ENCODE measurements at regions not wholly inside any gene's neighbourhood (a gene's known extent, or its start where the extent isn't known, plus 50 kb on each side); places are given as distances from the start of the nearest gene placed in this dataset.

DNA sequence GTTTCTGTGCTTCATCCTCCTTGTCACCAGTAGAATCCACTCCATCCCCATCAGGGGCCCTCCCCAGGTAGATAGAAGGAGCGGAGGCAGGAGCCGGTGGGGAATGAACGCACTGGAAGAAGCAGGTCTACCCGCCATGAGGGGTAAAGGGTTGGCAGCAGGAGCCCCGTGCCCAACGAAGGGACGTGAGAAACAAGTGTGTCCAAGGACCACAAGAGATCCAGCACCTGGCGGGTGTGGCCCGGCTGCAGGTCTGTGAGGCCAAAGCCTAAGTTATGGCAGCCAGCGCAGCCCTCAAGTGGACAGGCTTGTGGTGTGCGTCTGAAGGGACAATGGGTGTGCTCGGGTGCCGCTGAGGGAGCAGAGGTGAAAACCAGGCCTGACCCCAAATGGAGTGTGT lies 94.3 kb downstream of the IRX2 start:
- WGBS, 3 donors = 85 to 90% (median 87%) methylated on average over 13 of the region's 13 CpGs
- Histone ChIP-seq H3K9me3 (no peaks in the 10 kb centered on the region), H3K27ac (no peak overlapping the region), H3K27me3 (ENCODE audit: insufficient read depth in 3 of 3, low read length in 2 of 3) (peaks cover 0 to 5% (median 0%) of the 10 kb centered on the region in 3 donors), H3K4me3 (no peak overlapping the region), H3K36me3 (ENCODE audit: insufficient read depth in 1 of 2, low read depth in 1 of 2) (no peaks in the 10 kb centered on the region), H3K4me1 (no peaks in the 10 kb centered on the region)
- ATAC-seq = no peak
- intact Hi-C loops (cut with DNase I) = no loop called here
- no peak for DNase-seq
- TF ChIP-seq, protein P1, sequence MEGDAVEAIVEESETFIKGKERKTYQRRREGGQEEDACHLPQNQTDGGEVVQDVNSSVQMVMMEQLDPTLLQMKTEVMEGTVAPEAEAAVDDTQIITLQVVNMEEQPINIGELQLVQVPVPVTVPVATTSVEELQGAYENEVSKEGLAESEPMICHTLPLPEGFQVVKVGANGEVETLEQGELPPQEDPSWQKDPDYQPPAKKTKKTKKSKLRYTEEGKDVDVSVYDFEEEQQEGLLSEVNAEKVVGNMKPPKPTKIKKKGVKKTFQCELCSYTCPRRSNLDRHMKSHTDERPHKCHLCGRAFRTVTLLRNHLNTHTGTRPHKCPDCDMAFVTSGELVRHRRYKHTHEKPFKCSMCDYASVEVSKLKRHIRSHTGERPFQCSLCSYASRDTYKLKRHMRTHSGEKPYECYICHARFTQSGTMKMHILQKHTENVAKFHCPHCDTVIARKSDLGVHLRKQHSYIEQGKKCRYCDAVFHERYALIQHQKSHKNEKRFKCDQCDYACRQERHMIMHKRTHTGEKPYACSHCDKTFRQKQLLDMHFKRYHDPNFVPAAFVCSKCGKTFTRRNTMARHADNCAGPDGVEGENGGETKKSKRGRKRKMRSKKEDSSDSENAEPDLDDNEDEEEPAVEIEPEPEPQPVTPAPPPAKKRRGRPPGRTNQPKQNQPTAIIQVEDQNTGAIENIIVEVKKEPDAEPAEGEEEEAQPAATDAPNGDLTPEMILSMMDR (IDR thresholded peaks at IDR 0.05) = no peak

DNA sequence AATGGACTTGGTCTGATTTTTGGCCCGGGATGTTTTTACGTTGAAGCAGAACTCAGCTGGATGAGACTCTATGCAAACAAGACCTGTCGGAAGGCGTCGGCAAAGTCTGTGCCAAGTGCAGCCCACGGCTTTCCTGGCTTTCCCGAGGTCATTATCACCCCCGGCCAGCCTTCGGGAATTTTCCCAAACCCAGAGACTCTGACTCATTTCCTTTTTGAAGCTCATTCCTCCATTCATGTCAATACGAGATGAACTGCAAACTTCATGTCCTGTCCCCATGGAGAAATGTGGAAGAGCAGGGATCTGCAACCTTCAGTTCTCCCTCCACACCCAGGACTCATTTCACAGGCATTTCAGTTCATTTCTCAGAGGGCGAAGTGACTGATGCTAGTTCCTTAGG lies 95.3 kb downstream of the IRX2 start:
- H3K4me3 ChIP-seq = no peak overlapping the region
- H3K27me3 ChIP-seq (ENCODE audit: insufficient read depth in 3 of 3, low read length in 2 of 3) = peaks cover 0 to 5% (median 0%) of the 10 kb centered on the region in 3 donors
- H3K27ac ChIP-seq = no peak overlapping the region
- no peaks in the 10 kb centered on the region for H3K9me3 ChIP-seq
- no peak for ATAC-seq
- H3K36me3 ChIP-seq (ENCODE audit: insufficient read depth in 1 of 2, low read depth in 1 of 2) = no peaks in the 10 kb centered on the region
- WGBS, 3 donors = 58 to 62% (median 60%) methylated on average over 11 of the region's 11 CpGs
- no peak for DNase-seq
- intact Hi-C loops (cut with DNase I) = no loop called here
- TF ChIP-seq, protein P1 (IDR thresholded peaks at IDR 0.05) = no peak
- no peaks in the 10 kb centered on the region for H3K4me1 ChIP-seq

DNA sequence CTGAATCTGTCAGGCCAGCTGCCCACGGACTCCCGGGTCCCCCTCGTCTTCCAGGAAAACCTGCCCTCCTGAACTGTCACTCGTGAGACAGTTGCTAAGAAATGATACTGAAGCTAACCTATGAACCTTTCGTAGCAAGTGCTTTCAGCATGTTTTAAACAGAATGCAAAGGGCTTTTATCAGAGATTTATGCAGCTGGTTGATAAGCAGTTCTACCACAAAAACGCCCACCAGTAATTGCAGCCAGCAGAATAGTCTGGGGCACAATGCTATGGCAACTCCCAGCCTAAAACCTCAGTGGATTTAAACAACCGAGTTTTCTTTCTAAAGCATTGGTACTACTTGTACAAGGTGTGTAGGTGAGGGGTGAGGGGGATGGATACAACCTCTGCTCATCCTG lies 97.5 kb downstream of the IRX2 start:
- no peak overlapping the region for H3K27ac ChIP-seq
- H3K27me3 ChIP-seq (ENCODE audit: insufficient read depth in 3 of 3, low read length in 2 of 3) = peaks cover 0 to 5% (median 0%) of the 10 kb centered on the region in 3 donors
- TF ChIP-seq, protein P1 (IDR thresholded peaks at IDR 0.05) = no peak
- H3K4me3 ChIP-seq = no peak overlapping the region
- H3K9me3 ChIP-seq = no peaks in the 10 kb centered on the region
- H3K4me1 ChIP-seq = no peaks in the 10 kb centered on the region
- DNase-seq (no peak), ATAC-seq (no peak)
- 60 to 67% (median 61%) methylated on average over 7 of the region's 7 CpGs for WGBS, 3 donors
- intact Hi-C loops (cut with DNase I) = no loop called here
- no peaks in the 10 kb centered on the region for H3K36me3 ChIP-seq (ENCODE audit: insufficient read depth in 1 of 2, low read depth in 1 of 2)

DNA sequence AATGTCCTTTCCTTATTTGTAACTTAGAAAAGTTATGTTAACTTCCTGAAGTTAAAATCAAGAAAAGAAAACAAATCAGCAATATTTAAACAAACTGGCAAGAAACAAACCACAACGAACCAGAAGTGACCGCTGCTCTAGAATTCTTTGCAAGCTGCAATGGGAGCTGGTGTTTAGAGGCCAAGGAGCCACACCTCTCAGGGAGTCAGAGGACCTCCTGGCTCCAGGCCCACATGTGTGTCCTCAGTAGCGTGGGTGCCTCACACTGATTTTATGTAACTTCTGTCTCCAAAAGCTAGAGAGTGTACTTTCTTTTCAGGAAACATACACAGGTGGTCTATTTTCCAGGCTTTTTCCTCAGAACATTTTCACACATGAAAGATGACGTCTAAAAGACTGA lies 100.4 kb downstream of the IRX2 start:
- H3K4me3 ChIP-seq = no peak overlapping the region
- peaks cover 0 to 2% (median 0%) of the 10 kb centered on the region in 3 donors for H3K27me3 ChIP-seq (ENCODE audit: insufficient read depth in 3 of 3, low read length in 2 of 3)
- H3K27ac ChIP-seq = no peak overlapping the region
- DNase-seq = no peak
- no peaks in the 10 kb centered on the region for H3K9me3 ChIP-seq
- TF ChIP-seq, protein P1 (IDR thresholded peaks at IDR 0.05) = no peak
- intact Hi-C loops (cut with DNase I) = no loop called here
- no peaks in the 10 kb centered on the region for H3K4me1 ChIP-seq
- H3K36me3 ChIP-seq (ENCODE audit: insufficient read depth in 1 of 2, low read depth in 1 of 2) = no peaks in the 10 kb centered on the region
- 53 to 66% (median 65%) methylated on average over 4 of the region's 4 CpGs for WGBS, 3 donors
- no peak for ATAC-seq

DNA sequence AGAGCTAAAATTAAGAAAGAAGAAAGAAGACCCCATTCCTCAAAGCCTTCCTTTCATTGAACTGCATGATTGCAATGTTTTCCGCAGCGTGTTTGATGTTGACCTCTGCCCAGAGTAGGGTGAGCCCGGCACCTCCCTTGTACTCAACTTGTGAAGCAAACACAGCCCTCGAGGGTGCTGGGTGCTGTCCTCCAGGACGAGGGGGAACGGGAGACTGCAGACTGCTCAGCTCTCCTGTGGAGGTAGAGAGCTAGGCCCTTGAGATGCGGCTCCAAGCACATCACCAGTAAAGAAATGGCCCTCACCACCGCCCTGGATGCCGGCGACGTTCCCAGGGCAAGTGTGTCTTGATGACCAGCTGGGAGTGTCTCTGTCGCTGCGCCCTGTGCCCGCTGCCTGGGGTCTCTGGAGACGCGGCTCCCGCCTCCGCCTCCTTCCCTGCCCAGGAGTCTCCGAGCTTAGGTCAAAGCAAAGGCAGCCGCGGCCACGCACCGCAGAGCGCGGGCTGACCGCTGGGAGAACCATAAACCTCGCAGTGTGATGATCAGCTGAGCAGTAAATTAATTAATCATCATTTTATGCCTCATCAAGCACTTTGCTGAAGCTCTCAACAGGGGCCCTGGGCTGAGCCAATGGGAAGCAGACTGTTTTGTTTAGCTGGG lies 108.7 kb downstream of the IRX2 start:
- Histone ChIP-seq H3K27ac (no peak overlapping the region), H3K36me3 (ENCODE audit: insufficient read depth in 1 of 2, low read depth in 1 of 2) (no peaks in the 10 kb centered on the region), H3K4me1 (no peaks in the 10 kb centered on the region), H3K4me3 (no peak overlapping the region), H3K9me3 (no peaks in the 10 kb centered on the region), H3K27me3 (ENCODE audit: insufficient read depth in 3 of 3, low read length in 2 of 3) (peaks cover 0 to 4% (median 1%) of the 10 kb centered on the region in 3 donors)
- ATAC-seq = no peak
- DNase-seq = no peak
- 17 to 32% (median 23%) methylated on average over 27 of the region's 27 CpGs for WGBS, 3 donors
- intact Hi-C loops (cut with DNase I) = no loop called here
- TF ChIP-seq, protein P1 (IDR thresholded peaks at IDR 0.05) = no peak
